Panc1 (cell line): ENCODE measurements at regions not wholly inside any gene's neighbourhood (a gene's known extent, or its start where the extent isn't known, plus 50 kb on each side); places are given as distances from the start of the nearest gene placed in this dataset.
A peak's percentile ranks its signal among the peaks of the same experiment; 100 is the strongest.

ENCODE experiments used
- ATAC-seq: fragments of 200-7000 bp; cut with Tn5 transposase; 2 replicates; pipeline ENCODE4 v1.9.1; 2020; ENCODE audit warnings: mild to moderate bottlenecking, moderate library complexity
- BruUV-seq: library from RNA; stranded (reverse); fragments of 400-500 nt; replicated peaks from 2 replicates; lab custom pipeline; 2021; lab: Mats Ljungman, UMichigan
- CTCF ChIA-PET: fragments of 300-600 bp; sonication (Branson Sonifier 250); formaldehyde crosslinking; loops from one replicate; lab custom pipeline; 2022; ENCODE audit warnings: antibody characterized with exemption; lab: Charles Lee
- POLR2A ChIA-PET: fragments of 300-600 bp; sonication (Branson Sonifier 250); formaldehyde crosslinking; loops from one replicate; lab custom pipeline; 2022; ENCODE audit warnings: antibody characterized with exemption; lab: Charles Lee
- DNase-seq: peaks from one replicate; pipeline ENCODE4 v3.0.0-alpha.2; 2010; ENCODE audit warnings: low read depth, low spot score
- H3K27ac ChIP-seq: 2 replicates; pipeline ENCODE4 v1.5.1; 2011; ENCODE audit warnings: mild to moderate bottlenecking, low read length, inconsistent platforms
- H3K27me3 ChIP-seq: fragments of 200-500 bp; sonication (Bioruptor generic); 2 replicates; pipeline ENCODE4 v1.6.0; 2014; ENCODE audit warnings: low read length, inconsistent platforms; ENCODE audit not compliant: control insufficient read depth, insufficient read depth
- H3K36me3 ChIP-seq: fragments of 200-500 bp; sonication (Bioruptor generic); 2 replicates; pipeline ENCODE4 v1.5.1; 2014; ENCODE audit warnings: inconsistent platforms, mild to moderate bottlenecking, low read length, moderate library complexity; ENCODE audit not compliant: control insufficient read depth, insufficient read depth
- H3K4me1 ChIP-seq: 2 replicates; pipeline ENCODE4 v1.5.1; 2011; ENCODE audit warnings: inconsistent platforms, mild to moderate bottlenecking, low read length, moderate library complexity; ENCODE audit not compliant: control insufficient read depth, insufficient read depth
- H3K4me3 ChIP-seq, 2 experiments: 2 replicates each; pipeline ENCODE4 v1.5.1; 2011 to 2012; ENCODE audit warnings: low read depth in 2 of 2, low read length in 2 of 2, mild to moderate bottlenecking in 2 of 2, inconsistent platforms in 1 of 2, moderate library complexity in 1 of 2
- H3K9me3 ChIP-seq: fragments of 200-500 bp; sonication (Bioruptor generic); 2 replicates; pipeline ENCODE4 v1.5.1; 2014; ENCODE audit warnings: low read depth, mild to moderate bottlenecking, inconsistent platforms, low read length, moderate library complexity; ENCODE audit not compliant: control insufficient read depth, insufficient read depth
- CTCF ChIP-seq: fragments of 450-650 bp; IDR thresholded peaks from 2 replicates; pipeline ENCODE4 v1.5.1; 2017; ENCODE audit warnings: mild to moderate bottlenecking
- POLR2AphosphoS5 ChIP-seq: IDR thresholded peaks from 2 replicates; pipeline ENCODE4 v1.6.1; 2012; ENCODE audit warnings: mild to moderate bottlenecking, low read depth, low read length, moderate library complexity
- REST ChIP-seq, 2 experiments: IDR thresholded peaks; 2 replicates each; pipeline ENCODE4 v1.6.1; 2011 to 2012; ENCODE audit warnings: low read depth in 2 of 2, control low read depth in 1 of 2, low read length in 1 of 2, mild to moderate bottlenecking in 1 of 2, moderate library complexity in 1 of 2; ENCODE audit not compliant: insufficient read depth in 1 of 2
- SIN3A ChIP-seq: IDR thresholded peaks from 2 replicates; pipeline ENCODE4 v1.6.1; 2012; ENCODE audit warnings: low read depth, mild to moderate bottlenecking, low read length, moderate library complexity, borderline replicate concordance; ENCODE audit not compliant: insufficient read depth
- TCF7L2 ChIP-seq: IDR thresholded peaks from 2 replicates; pipeline ENCODE4 v1.6.1; 2011; ENCODE audit warnings: mild to moderate bottlenecking, low read depth, low read length, inconsistent platforms
- in situ Hi-C: cut with HindIII; loops from 2 replicates; pipeline ENCODE4 v1.10.0; 2016; ENCODE audit warnings: low sequenced_read_pairs, low pct_unique_long_range_greater_than_20kb
- intact Hi-C: fragments of 100-400 bp; cut with micrococcal nuclease; formaldehyde crosslinking; loops from one replicate; pipeline ENCODE4 v1.10.0; 2022; ENCODE audit not compliant: unreplicated experiment

- DNase-seq (no peak), ATAC-seq (peak; percentile 18; the same call in 1 of the 2 replicates)
- Histone ChIP-seq H3K27me3 (no peaks in the 10 kb centered on the region), H3K4me3 (no peak overlapping the region), H3K9me3 (no peaks in the 10 kb centered on the region), H3K27ac (no peak overlapping the region), H3K36me3 (no peaks in the 10 kb centered on the region), H3K4me1 (no peaks in the 10 kb centered on the region)
- POLR2A ChIA-PET = no interaction called here
- no peak for TF ChIP-seq TCF7L2
- no peak for TF ChIP-seq SIN3A
- TF ChIP-seq CTCF = no peak
- TF ChIP-seq POLR2AphosphoS5 = no peak
- no peak for TF ChIP-seq REST (IDR thresholded peaks at IDR 0.05; ENCODE audit: insufficient read depth in 1 of 2, low read depth in 2 of 2, low read length in 1 of 2)
- CTCF ChIA-PET = no interaction called here
- intact Hi-C loops (no loop called here), in situ Hi-C loops (no loop called here)
- BruUV-seq = no TSS peak
Measured at GRCh38 chr10:131685576-131685975, 215.2 kb upstream of the PPP2R2D start.

GRCh38 chr10:131686781-131687420 lies 213.9 kb upstream of the PPP2R2D start:
- Histone ChIP-seq H3K27ac (no peak overlapping the region), H3K4me1 (no peaks in the 10 kb centered on the region), H3K4me3 (no peak overlapping the region), H3K36me3 (no peaks in the 10 kb centered on the region), H3K9me3 (no peaks in the 10 kb centered on the region), H3K27me3 (no peaks in the 10 kb centered on the region)
- BruUV-seq = no TSS peak
- in situ Hi-C loops (no loop called here), intact Hi-C loops (no loop called here)
- TF ChIP-seq CTCF (no peak), REST (IDR thresholded peaks at IDR 0.05; ENCODE audit: insufficient read depth in 1 of 2, low read depth in 2 of 2, low read length in 1 of 2) (no peak), POLR2AphosphoS5 (no peak), SIN3A (no peak), TCF7L2 (no peak)
- ATAC-seq (no peak), DNase-seq (no peak)
- ChIA-PET POLR2A (no interaction called here), CTCF (no interaction called here)
